ENCODE measurements at regions not wholly inside any gene's neighbourhood (a gene's known extent, or its start where the extent isn't known, plus 50 kb on each side); places are given as distances from the start of the nearest gene placed in this dataset.
"Not testable (repeated sequence)": the region's sequence is repeated elsewhere in the genome, so short reads cannot be mapped to it uniquely, and the experiment has no call there.

- Histone ChIP-seq H3K36me3 (no peaks in the 10 kb centered on the region), H3K9me3 (no peaks in the 10 kb centered on the region), H3K27ac (no peak overlapping the region), H3K4me3 (no peak overlapping the region), H3K4me1 (ENCODE audit: control insufficient read depth in 1 of 2, low read depth in 2 of 2) (no peaks in the 10 kb centered on the region), H3K27me3 (replicated peaks; ENCODE audit: insufficient read depth) (no peaks in the 10 kb centered on the region)
- TF ChIP-seq CTCF (IDR thresholded peaks at IDR 0.05): no peak
- ATAC-seq (ENCODE audit: insufficient number of reproducible peaks, low FRiP score, low read depth) (no peak), DNase-seq (ENCODE audit: low spot score) (no peak)
These were observed 646.7 kb upstream of the ZNF804A start for GRCh38 chr2:183951630-183952029.

- no peaks in the 10 kb centered on the region for H3K27me3 ChIP-seq (replicated peaks; ENCODE audit: insufficient read depth)
- DNase-seq (ENCODE audit: low spot score) (no peak), ATAC-seq (ENCODE audit: insufficient number of reproducible peaks, low FRiP score, low read depth) (no peak)
- no peak for TF ChIP-seq CTCF (IDR thresholded peaks at IDR 0.05)
- no peaks in the 10 kb centered on the region for H3K4me1 ChIP-seq (ENCODE audit: control insufficient read depth in 1 of 2, low read depth in 2 of 2)
- H3K9me3 ChIP-seq: no peaks in the 10 kb centered on the region
- H3K4me3 ChIP-seq: no peak overlapping the region
- H3K27ac ChIP-seq: no peak overlapping the region
- no peaks in the 10 kb centered on the region for H3K36me3 ChIP-seq
These were observed 645.6 kb upstream of the ZNF804A start for GRCh38 chr2:183952741-183953140.

GRCh38 chr2:183963609-183964008 lies 634.7 kb upstream of the ZNF804A start:
- Histone ChIP-seq H3K27ac (no peak overlapping the region), H3K9me3 (no peaks in the 10 kb centered on the region), H3K4me3 (no peak overlapping the region), H3K36me3 (no peaks in the 10 kb centered on the region), H3K27me3 (replicated peaks; ENCODE audit: insufficient read depth) (no peaks in the 10 kb centered on the region), H3K4me1 (ENCODE audit: control insufficient read depth in 1 of 2, low read depth in 2 of 2) (no peaks in the 10 kb centered on the region)
- no peak for ATAC-seq (ENCODE audit: insufficient number of reproducible peaks, low FRiP score, low read depth)
- TF ChIP-seq CTCF (IDR thresholded peaks at IDR 0.05): no peak
- DNase-seq (ENCODE audit: low spot score): no peak

- ATAC-seq (ENCODE audit: insufficient number of reproducible peaks, low FRiP score, low read depth): no peak
- no peaks in the 10 kb centered on the region for H3K9me3 ChIP-seq
- H3K4me1 ChIP-seq (ENCODE audit: control insufficient read depth in 1 of 2, low read depth in 2 of 2): no peaks in the 10 kb centered on the region
- H3K27me3 ChIP-seq (replicated peaks; ENCODE audit: insufficient read depth): no peaks in the 10 kb centered on the region
- H3K27ac ChIP-seq: no peak overlapping the region
- no peak for TF ChIP-seq CTCF (IDR thresholded peaks at IDR 0.05)
- H3K4me3 ChIP-seq: no peak overlapping the region
- DNase-seq (ENCODE audit: low spot score): no peak
- H3K36me3 ChIP-seq: no peaks in the 10 kb centered on the region
These were observed 633.8 kb upstream of the ZNF804A start for GRCh38 chr2:183964565-183964964.

GRCh38 chr2:183967756-183968155 lies 630.6 kb upstream of the ZNF804A start:
- H3K27me3 ChIP-seq (replicated peaks; ENCODE audit: insufficient read depth): no peaks in the 10 kb centered on the region

GRCh38 chr2:183975676-183976075 lies 622.7 kb upstream of the ZNF804A start:
- not testable (repeated sequence) for DNase-seq (ENCODE audit: low spot score); H3K27me3 ChIP-seq (replicated peaks; ENCODE audit: insufficient read depth); H3K4me3 ChIP-seq; ATAC-seq (ENCODE audit: insufficient number of reproducible peaks, low FRiP score, low read depth); H3K9me3 ChIP-seq; H3K27ac ChIP-seq; H3K4me1 ChIP-seq (ENCODE audit: control insufficient read depth in 1 of 2, low read depth in 2 of 2); H3K36me3 ChIP-seq

More at GRCh38 chr2:183967756-183968155, 630.6 kb upstream of the ZNF804A start:
- H3K27ac ChIP-seq: no peak overlapping the region
- TF ChIP-seq CTCF (IDR thresholded peaks at IDR 0.05): no peak
- no peaks in the 10 kb centered on the region for H3K4me1 ChIP-seq (ENCODE audit: control insufficient read depth in 1 of 2, low read depth in 2 of 2)
- DNase-seq (ENCODE audit: low spot score): no peak
- H3K4me3 ChIP-seq: no peak overlapping the region
- no peaks in the 10 kb centered on the region for H3K36me3 ChIP-seq
- no peaks in the 10 kb centered on the region for H3K9me3 ChIP-seq
- ATAC-seq (ENCODE audit: insufficient number of reproducible peaks, low FRiP score, low read depth): no peak
